ENCODE measurements at regions not wholly inside any gene's neighbourhood (a gene's known extent, or its start where the extent isn't known, plus 50 kb on each side); places are given as distances from the start of the nearest gene placed in this dataset.

- H3K27me3 ChIP-seq (ENCODE audit: control insufficient read depth, extremely low read depth, insufficient read depth, low read length), result no peaks in the 10 kb centered on the region
- no peak for TF ChIP-seq EZH2 (IDR thresholded peaks at IDR 0.05; ENCODE audit: low read length)
- TF ChIP-seq, protein P1, sequence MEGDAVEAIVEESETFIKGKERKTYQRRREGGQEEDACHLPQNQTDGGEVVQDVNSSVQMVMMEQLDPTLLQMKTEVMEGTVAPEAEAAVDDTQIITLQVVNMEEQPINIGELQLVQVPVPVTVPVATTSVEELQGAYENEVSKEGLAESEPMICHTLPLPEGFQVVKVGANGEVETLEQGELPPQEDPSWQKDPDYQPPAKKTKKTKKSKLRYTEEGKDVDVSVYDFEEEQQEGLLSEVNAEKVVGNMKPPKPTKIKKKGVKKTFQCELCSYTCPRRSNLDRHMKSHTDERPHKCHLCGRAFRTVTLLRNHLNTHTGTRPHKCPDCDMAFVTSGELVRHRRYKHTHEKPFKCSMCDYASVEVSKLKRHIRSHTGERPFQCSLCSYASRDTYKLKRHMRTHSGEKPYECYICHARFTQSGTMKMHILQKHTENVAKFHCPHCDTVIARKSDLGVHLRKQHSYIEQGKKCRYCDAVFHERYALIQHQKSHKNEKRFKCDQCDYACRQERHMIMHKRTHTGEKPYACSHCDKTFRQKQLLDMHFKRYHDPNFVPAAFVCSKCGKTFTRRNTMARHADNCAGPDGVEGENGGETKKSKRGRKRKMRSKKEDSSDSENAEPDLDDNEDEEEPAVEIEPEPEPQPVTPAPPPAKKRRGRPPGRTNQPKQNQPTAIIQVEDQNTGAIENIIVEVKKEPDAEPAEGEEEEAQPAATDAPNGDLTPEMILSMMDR (optimal IDR thresholded peaks at IDR 0.05 in 1 of 3, IDR thresholded peaks at IDR 0.05 in 1 of 3, conservative IDR thresholded peaks at IDR 0.05 in 1 of 3; ENCODE audit: extremely low read depth in 1 of 3, insufficient read depth in 2 of 3, low read length in 3 of 3), result no peak
- no peaks in the 10 kb centered on the region for H3K36me3 ChIP-seq (ENCODE audit: control insufficient read depth in 2 of 2, extremely low read depth in 1 of 2, insufficient read depth in 2 of 2, low read length in 2 of 2)
- H4K20me1 ChIP-seq (ENCODE audit: control insufficient read depth, extremely low read depth, insufficient read depth, low read length), result no peaks in the 10 kb centered on the region
- dilution Hi-C loops (cut with MboI; ENCODE audit: extremely low pct_ligation_motif_present, low sequenced_read_pairs), result no loop called here
- H3K79me2 ChIP-seq (ENCODE audit: control insufficient read depth, insufficient read depth, low read length), result no peaks in the 10 kb centered on the region
- H2AFZ ChIP-seq (ENCODE audit: control insufficient read depth, low read length), result no peak overlapping the region
- H3K9me1 ChIP-seq (ENCODE audit: control insufficient read depth, extremely low read depth, insufficient read depth, low read length), result no peaks in the 10 kb centered on the region
- FAIRE-seq (no peak), DNase-seq (ENCODE audit: low read depth, low spot score) (no peak)
- no peak overlapping the region for H3K9ac ChIP-seq (ENCODE audit: control insufficient read depth, extremely low read depth, insufficient read depth, low read length)
- no peak overlapping the region for H3K4me2 ChIP-seq (ENCODE audit: control insufficient read depth, extremely low read depth, insufficient read depth, low read depth, low read length)
- no peak overlapping the region for H3K27ac ChIP-seq (ENCODE audit: control insufficient read depth, insufficient read depth, low read length)
- no peaks in the 10 kb centered on the region for H3K4me1 ChIP-seq (ENCODE audit: control insufficient read depth, extremely low read depth, insufficient read depth, low read length)
- no peaks in the 10 kb centered on the region for H3K9me3 ChIP-seq (ENCODE audit: control insufficient read depth, low read depth, low read length)
- no peak overlapping the region for H3K4me3 ChIP-seq (ENCODE audit: control insufficient read depth in 2 of 3, extremely low read depth in 1 of 3, insufficient read depth in 2 of 3, low read depth in 1 of 3, low read length in 3 of 3)
Measured at GRCh38 chr9:79824265-79824664, 252.5 kb downstream of the TLE4 start.

GRCh38 chr9:79817438-79818004 lies 245.8 kb downstream of the TLE4 start:
- no peaks in the 10 kb centered on the region for H3K9me3 ChIP-seq (ENCODE audit: control insufficient read depth, low read depth, low read length)
- DNase-seq (ENCODE audit: low read depth, low spot score), result no peak
- dilution Hi-C loops (cut with MboI; ENCODE audit: extremely low pct_ligation_motif_present, low sequenced_read_pairs), result no loop called here
- H3K4me3 ChIP-seq (ENCODE audit: control insufficient read depth in 2 of 3, extremely low read depth in 1 of 3, insufficient read depth in 2 of 3, low read depth in 1 of 3, low read length in 3 of 3), result no peak overlapping the region
- no peak overlapping the region for H2AFZ ChIP-seq (ENCODE audit: control insufficient read depth, low read length)
- no peak for TF ChIP-seq EZH2 (IDR thresholded peaks at IDR 0.05; ENCODE audit: low read length)
- TF ChIP-seq, protein P1 (optimal IDR thresholded peaks at IDR 0.05 in 1 of 3, IDR thresholded peaks at IDR 0.05 in 1 of 3, conservative IDR thresholded peaks at IDR 0.05 in 1 of 3; ENCODE audit: extremely low read depth in 1 of 3, insufficient read depth in 2 of 3, low read length in 3 of 3), result no peak
- H3K27me3 ChIP-seq (ENCODE audit: control insufficient read depth, extremely low read depth, insufficient read depth, low read length), result no peaks in the 10 kb centered on the region
- no peak overlapping the region for H3K27ac ChIP-seq (ENCODE audit: control insufficient read depth, insufficient read depth, low read length)
- H3K4me2 ChIP-seq (ENCODE audit: control insufficient read depth, extremely low read depth, insufficient read depth, low read depth, low read length), result no peak overlapping the region
- H3K79me2 ChIP-seq (ENCODE audit: control insufficient read depth, insufficient read depth, low read length), result no peaks in the 10 kb centered on the region
- no peaks in the 10 kb centered on the region for H3K36me3 ChIP-seq (ENCODE audit: control insufficient read depth in 2 of 2, extremely low read depth in 1 of 2, insufficient read depth in 2 of 2, low read length in 2 of 2)
- no peak overlapping the region for H3K9ac ChIP-seq (ENCODE audit: control insufficient read depth, extremely low read depth, insufficient read depth, low read length)
- H3K9me1 ChIP-seq (ENCODE audit: control insufficient read depth, extremely low read depth, insufficient read depth, low read length), result no peaks in the 10 kb centered on the region
- H3K4me1 ChIP-seq (ENCODE audit: control insufficient read depth, extremely low read depth, insufficient read depth, low read length), result no peaks in the 10 kb centered on the region
- no peak for FAIRE-seq
- no peaks in the 10 kb centered on the region for H4K20me1 ChIP-seq (ENCODE audit: control insufficient read depth, extremely low read depth, insufficient read depth, low read length)
